Fibroblast of lung (primary cell): ENCODE measurements at regions not wholly inside any gene's neighbourhood (a gene's known extent, or its start where the extent isn't known, plus 50 kb on each side); places are given as distances from the start of the nearest gene placed in this dataset.

ENCODE experiments used
- DNase-seq, 2 donors: peaks; one replicate each; pipeline versions ENCODE4 v3.0.0 to v3.0.0-alpha.2; 2010; ENCODE audit warnings: low read depth in 2 of 2
- H2AFZ ChIP-seq: 2 replicates; pipeline ENCODE4 v1.5.1; 2012; ENCODE audit warnings: low read length, control low read depth, inconsistent platforms
- H3K27ac ChIP-seq: 2 replicates; pipeline ENCODE4 v1.5.1; 2011; ENCODE audit warnings: low read length, control low read depth; ENCODE audit not compliant: insufficient read depth
- H3K27me3 ChIP-seq: 2 replicates; pipeline ENCODE4 v1.5.1; 2011; ENCODE audit warnings: mild to moderate bottlenecking, low read length; ENCODE audit not compliant: control insufficient read depth, insufficient read depth
- H3K36me3 ChIP-seq: 2 replicates; pipeline ENCODE4 v1.5.1; 2011; ENCODE audit warnings: low read length; ENCODE audit not compliant: control insufficient read depth, insufficient read depth
- H3K4me1 ChIP-seq: 2 replicates; pipeline ENCODE4 v1.5.1; 2011; ENCODE audit warnings: low read length; ENCODE audit not compliant: control insufficient read depth, insufficient read depth; ENCODE audit errors: extremely low read depth
- H3K4me2 ChIP-seq: 2 replicates; pipeline ENCODE4 v1.5.1; 2011; ENCODE audit warnings: low read length, control low read depth; ENCODE audit not compliant: insufficient read depth; ENCODE audit errors: extremely low read depth
- H3K4me3 ChIP-seq, 4 experiments: fragments of 200-600 bp in 1 of 4; sonication (generic) in 1 of 4; replicated peaks in 1 of 4; 2 replicates each; pipeline ENCODE4 v1.5.1; 2011 to 2016; ENCODE audit warnings: low read length in 4 of 4, low read depth in 3 of 4, mild to moderate bottlenecking in 3 of 4, control low read depth in 2 of 4, inconsistent platforms in 1 of 4, mixed read lengths in 1 of 4; ENCODE audit not compliant: insufficient read depth in 1 of 4; ENCODE audit errors: control extremely low read depth in 1 of 4
- H3K79me2 ChIP-seq: 2 replicates; pipeline ENCODE4 v1.5.1; 2012; ENCODE audit warnings: mild to moderate bottlenecking, low read length, inconsistent platforms; ENCODE audit not compliant: control insufficient read depth, insufficient read depth
- H3K9ac ChIP-seq: 2 replicates; pipeline ENCODE4 v1.5.1; 2011; ENCODE audit warnings: mild to moderate bottlenecking, low read length, control low read depth; ENCODE audit not compliant: insufficient read depth
- H3K9me3 ChIP-seq: 2 replicates; pipeline ENCODE4 v1.5.1; 2012; ENCODE audit warnings: low read depth, low read length; ENCODE audit not compliant: control insufficient read depth, insufficient read depth
- H4K20me1 ChIP-seq: 2 replicates; pipeline ENCODE4 v1.5.1; 2011; ENCODE audit warnings: low read length; ENCODE audit not compliant: control insufficient read depth, insufficient read depth; ENCODE audit errors: extremely low read depth
- CTCF ChIP-seq, 2 donors: IDR thresholded peaks in 1 of 2; conservative IDR thresholded peaks in 1 of 2; 1 replicate in 1 of 2; 2 replicates in 1 of 2; pipeline ENCODE4 v1.5.1; 2011 to 2012; ENCODE audit warnings: low read length in 2 of 2, control low read depth in 1 of 2, inconsistent platforms in 1 of 2, low read depth in 1 of 2, mild to moderate bottlenecking in 1 of 2
- EZH2 ChIP-seq: IDR thresholded peaks from 2 replicates; pipeline ENCODE4 v1.5.1; 2012; ENCODE audit warnings: low read length, control low read depth, mild to moderate bottlenecking; ENCODE audit errors: missing control alignments

- no peak overlapping the region for H3K4me3 ChIP-seq
- H4K20me1 ChIP-seq = no peaks in the 10 kb centered on the region
- TF ChIP-seq EZH2 = no peak
- no peak for TF ChIP-seq CTCF (conservative IDR thresholded peaks at IDR 0.05 in 1 of 2, IDR thresholded peaks at IDR 0.05 in 1 of 2; ENCODE audit: low read depth in 1 of 2, low read length in 2 of 2)
- no peak overlapping the region for H3K4me2 ChIP-seq
- H2AFZ ChIP-seq = no peak overlapping the region
- no peaks in the 10 kb centered on the region for H3K79me2 ChIP-seq
- H3K36me3 ChIP-seq = no peaks in the 10 kb centered on the region
- H3K27me3 ChIP-seq = no peaks in the 10 kb centered on the region
- DNase-seq = no peak
- no peak overlapping the region for H3K9ac ChIP-seq
- no peaks in the 10 kb centered on the region for H3K4me1 ChIP-seq
- H3K27ac ChIP-seq = no peak overlapping the region
- H3K9me3 ChIP-seq = no peaks in the 10 kb centered on the region
Observed at GRCh38 chr5:74567411-74567995, 73.0 kb downstream of the ENC1 start.

- H3K4me1 ChIP-seq = no peaks in the 10 kb centered on the region
- no peaks in the 10 kb centered on the region for H4K20me1 ChIP-seq
- H3K4me3 ChIP-seq = no peak overlapping the region
- peak in 1 of 2 donors; percentile 65 for DNase-seq
- H3K36me3 ChIP-seq = no peaks in the 10 kb centered on the region
- no peaks in the 10 kb centered on the region for H3K79me2 ChIP-seq
- H3K4me2 ChIP-seq = no peak overlapping the region
- H2AFZ ChIP-seq = no peak overlapping the region
- H3K27me3 ChIP-seq = no peaks in the 10 kb centered on the region
- TF ChIP-seq CTCF (conservative IDR thresholded peaks at IDR 0.05 in 1 of 2, IDR thresholded peaks at IDR 0.05 in 1 of 2; ENCODE audit: low read depth in 1 of 2, low read length in 2 of 2) (no peak), EZH2 (no peak)
- H3K9ac ChIP-seq = no peak overlapping the region
- no peaks in the 10 kb centered on the region for H3K9me3 ChIP-seq
- H3K27ac ChIP-seq = no peak overlapping the region
Observed at GRCh38 chr5:74562122-74562521, 78.4 kb downstream of the ENC1 start.

- H3K4me2 ChIP-seq = no peak overlapping the region
Observed at GRCh38 chr5:74560245-74560644, 80.3 kb downstream of the ENC1 start.

More at GRCh38 chr5:74560245-74560644, 80.3 kb downstream of the ENC1 start:
- H3K27me3 ChIP-seq = no peaks in the 10 kb centered on the region
- no peak overlapping the region for H3K9ac ChIP-seq
- H3K79me2 ChIP-seq = no peaks in the 10 kb centered on the region
- H4K20me1 ChIP-seq = no peaks in the 10 kb centered on the region
- no peak overlapping the region for H3K27ac ChIP-seq
- no peaks in the 10 kb centered on the region for H3K36me3 ChIP-seq
- no peaks in the 10 kb centered on the region for H3K9me3 ChIP-seq
- no peak overlapping the region for H3K4me3 ChIP-seq
- TF ChIP-seq EZH2 = no peak
- no peak for TF ChIP-seq CTCF (conservative IDR thresholded peaks at IDR 0.05 in 1 of 2, IDR thresholded peaks at IDR 0.05 in 1 of 2; ENCODE audit: low read depth in 1 of 2, low read length in 2 of 2)
- H2AFZ ChIP-seq = no peak overlapping the region
- H3K4me1 ChIP-seq = no peaks in the 10 kb centered on the region
- DNase-seq = no peak
